Neuron (in vitro differentiated cells): ENCODE measurements at regions not wholly inside any gene's neighbourhood (a gene's known extent, or its start where the extent isn't known, plus 50 kb on each side); places are given as distances from the start of the nearest gene placed in this dataset.

ENCODE experiments used
- H2AFZ ChIP-seq: one replicate; pipeline ENCODE4 v1.6.1; 2013; ENCODE audit warnings: low read depth, mild to moderate bottlenecking, inconsistent platforms, low read length, moderate library complexity
- H3K27me3 ChIP-seq: one replicate; pipeline ENCODE4 v1.6.1; 2013; ENCODE audit warnings: low read length; ENCODE audit not compliant: insufficient read depth
- H3K36me3 ChIP-seq: one replicate; pipeline ENCODE4 v1.6.1; 2013; ENCODE audit warnings: low read length; ENCODE audit not compliant: insufficient read depth
- H3K4me1 ChIP-seq: one replicate; pipeline ENCODE4 v1.6.1; 2013; ENCODE audit warnings: low read length; ENCODE audit not compliant: insufficient read depth
- H3K4me3 ChIP-seq: 2 replicates; pipeline ENCODE4 v1.5.1; 2013; ENCODE audit warnings: mild to moderate bottlenecking, low read length, moderate library complexity
- H3K9me3 ChIP-seq: one replicate; pipeline ENCODE4 v1.6.1; 2013; ENCODE audit warnings: low read length

GRCh38 chr5:158644301-158644700 is 455.4 kb downstream of the EBF1 start:
- H3K9me3 ChIP-seq, result no peaks in the 10 kb centered on the region
- no peaks in the 10 kb centered on the region for H3K36me3 ChIP-seq
- no peaks in the 10 kb centered on the region for H3K27me3 ChIP-seq
- no peak overlapping the region for H2AFZ ChIP-seq
- H3K4me3 ChIP-seq, result no peak overlapping the region
- no peaks in the 10 kb centered on the region for H3K4me1 ChIP-seq

GRCh38 chr5:158643840-158644239 is 455.9 kb downstream of the EBF1 start:
- Histone ChIP-seq H3K27me3 (no peaks in the 10 kb centered on the region), H3K4me1 (no peaks in the 10 kb centered on the region), H3K9me3 (no peaks in the 10 kb centered on the region), H2AFZ (no peak overlapping the region), H3K4me3 (no peak overlapping the region), H3K36me3 (no peaks in the 10 kb centered on the region)

GRCh38 chr5:158642879-158643278 is 456.8 kb downstream of the EBF1 start:
- no peaks in the 10 kb centered on the region for H3K27me3 ChIP-seq
- H3K4me3 ChIP-seq, result no peak overlapping the region
- no peaks in the 10 kb centered on the region for H3K36me3 ChIP-seq
- H2AFZ ChIP-seq, result no peak overlapping the region
- H3K4me1 ChIP-seq, result no peaks in the 10 kb centered on the region
- no peaks in the 10 kb centered on the region for H3K9me3 ChIP-seq

GRCh38 chr5:158641016-158641415 is 458.7 kb downstream of the EBF1 start:
- Histone ChIP-seq H3K9me3 (no peaks in the 10 kb centered on the region), H2AFZ (no peak overlapping the region), H3K4me3 (no peak overlapping the region), H3K36me3 (no peaks in the 10 kb centered on the region), H3K27me3 (no peaks in the 10 kb centered on the region), H3K4me1 (no peaks in the 10 kb centered on the region)

GRCh38 chr5:158640593-158640980 is 459.1 kb downstream of the EBF1 start:
- no peak overlapping the region for H3K4me3 ChIP-seq
- no peaks in the 10 kb centered on the region for H3K36me3 ChIP-seq
- no peak overlapping the region for H2AFZ ChIP-seq
- no peaks in the 10 kb centered on the region for H3K9me3 ChIP-seq
- H3K27me3 ChIP-seq, result no peaks in the 10 kb centered on the region
- H3K4me1 ChIP-seq, result no peaks in the 10 kb centered on the region

GRCh38 chr5:158639881-158640592 is 459.7 kb downstream of the EBF1 start:
- Histone ChIP-seq H3K9me3 (no peaks in the 10 kb centered on the region), H3K4me1 (no peaks in the 10 kb centered on the region), H2AFZ (no peak overlapping the region), H3K36me3 (no peaks in the 10 kb centered on the region), H3K27me3 (no peaks in the 10 kb centered on the region), H3K4me3 (no peak overlapping the region)

- Histone ChIP-seq H2AFZ (no peak overlapping the region), H3K36me3 (no peaks in the 10 kb centered on the region), H3K9me3 (no peaks in the 10 kb centered on the region), H3K4me3 (no peak overlapping the region), H3K4me1 (no peaks in the 10 kb centered on the region), H3K27me3 (no peaks in the 10 kb centered on the region)
Measured at GRCh38 chr5:158638396-158638795, 461.3 kb downstream of the EBF1 start.

GRCh38 chr5:158637039-158637438 is 462.7 kb downstream of the EBF1 start:
- no peak overlapping the region for H2AFZ ChIP-seq
- H3K27me3 ChIP-seq, result no peaks in the 10 kb centered on the region
- H3K4me3 ChIP-seq, result no peak overlapping the region
- no peaks in the 10 kb centered on the region for H3K36me3 ChIP-seq
- no peaks in the 10 kb centered on the region for H3K4me1 ChIP-seq
- H3K9me3 ChIP-seq, result no peaks in the 10 kb centered on the region

GRCh38 chr5:158635565-158635964 is 464.2 kb downstream of the EBF1 start:
- H3K4me3 ChIP-seq, result no peak overlapping the region
- H3K27me3 ChIP-seq, result no peaks in the 10 kb centered on the region
- no peaks in the 10 kb centered on the region for H3K4me1 ChIP-seq
- H3K9me3 ChIP-seq, result no peaks in the 10 kb centered on the region
- H2AFZ ChIP-seq, result no peak overlapping the region
- H3K36me3 ChIP-seq, result no peaks in the 10 kb centered on the region

- no peaks in the 10 kb centered on the region for H3K4me1 ChIP-seq
- H3K36me3 ChIP-seq, result no peaks in the 10 kb centered on the region
- no peak overlapping the region for H3K4me3 ChIP-seq
- H3K9me3 ChIP-seq, result no peaks in the 10 kb centered on the region
- H2AFZ ChIP-seq, result no peak overlapping the region
- no peaks in the 10 kb centered on the region for H3K27me3 ChIP-seq
Measured at GRCh38 chr5:158634714-158635113, 465.0 kb downstream of the EBF1 start.

GRCh38 chr5:158629591-158630312 is 470.0 kb downstream of the EBF1 start:
- H3K4me3 ChIP-seq, result no peak overlapping the region
- H2AFZ ChIP-seq, result no peak overlapping the region
- no peaks in the 10 kb centered on the region for H3K27me3 ChIP-seq
- no peaks in the 10 kb centered on the region for H3K36me3 ChIP-seq
- no peaks in the 10 kb centered on the region for H3K9me3 ChIP-seq
- H3K4me1 ChIP-seq, result no peaks in the 10 kb centered on the region

GRCh38 chr5:158626718-158627117 is 473.0 kb downstream of the EBF1 start:
- Histone ChIP-seq H3K4me3 (no peak overlapping the region), H2AFZ (no peak overlapping the region), H3K36me3 (no peaks in the 10 kb centered on the region), H3K4me1 (no peaks in the 10 kb centered on the region), H3K9me3 (no peaks in the 10 kb centered on the region), H3K27me3 (no peaks in the 10 kb centered on the region)

GRCh38 chr5:158623971-158624370 is 475.7 kb downstream of the EBF1 start:
- Histone ChIP-seq H3K4me3 (no peak overlapping the region), H3K4me1 (no peaks in the 10 kb centered on the region), H2AFZ (no peak overlapping the region), H3K27me3 (no peaks in the 10 kb centered on the region), H3K36me3 (no peaks in the 10 kb centered on the region), H3K9me3 (no peaks in the 10 kb centered on the region)
